A673 (cell line): ENCODE measurements at regions not wholly inside any gene's neighbourhood (a gene's known extent, or its start where the extent isn't known, plus 50 kb on each side); places are given as distances from the start of the nearest gene placed in this dataset.

Experiments used
- CTCF ChIP-seq: fragments of 300-800, 200-600 bp; sonication (generic); conservative IDR thresholded peaks from 2 replicates; pipeline ENCODE4 v1.5.1; 2017; ENCODE audit warnings: low read depth, mild to moderate bottlenecking, antibody characterized with exemption, low read length, moderate library complexity, mixed read lengths
- EZH2 ChIP-seq: fragments of 200-600 bp; sonication (generic); IDR thresholded peaks from 2 replicates; pipeline ENCODE4 v1.6.1; 2017; ENCODE audit warnings: borderline replicate concordance, low read depth, mild to moderate bottlenecking, mixed read lengths, antibody characterized with exemption, low read length; ENCODE audit not compliant: poor library complexity, severe bottlenecking

GRCh38 chr3:5520237-5520636, 332.7 kb downstream of the EDEM1 start:
- no peak for TF ChIP-seq CTCF
- TF ChIP-seq EZH2: no peak
